Neural cell (in vitro differentiated cells): ENCODE measurements at regions not wholly inside any gene's neighbourhood (a gene's known extent, or its start where the extent isn't known, plus 50 kb on each side); places are given as distances from the start of the nearest gene placed in this dataset.

ENCODE experiments used
- RAD21 ChIP-seq: fragments of 450-650 bp; conservative IDR thresholded peaks from 2 replicates; pipeline ENCODE4 v1.6.1; 2014; ENCODE audit warnings: antibody characterized with exemption, mild to moderate bottlenecking, moderate library complexity
- TF ChIP-seq, protein P1 (sequence below): fragments of 450-650 bp; IDR thresholded peaks from 2 replicates; pipeline ENCODE4 v1.5.1; 2014; ENCODE audit warnings: antibody characterized with exemption, mild to moderate bottlenecking, moderate library complexity; ENCODE audit not compliant: poor library complexity, severe bottlenecking
- TF ChIP-seq, protein P2 (sequence below): IDR thresholded peaks from 2 replicates; pipeline ENCODE4 v1.6.1; 2012; ENCODE audit warnings: borderline replicate concordance

DNA sequence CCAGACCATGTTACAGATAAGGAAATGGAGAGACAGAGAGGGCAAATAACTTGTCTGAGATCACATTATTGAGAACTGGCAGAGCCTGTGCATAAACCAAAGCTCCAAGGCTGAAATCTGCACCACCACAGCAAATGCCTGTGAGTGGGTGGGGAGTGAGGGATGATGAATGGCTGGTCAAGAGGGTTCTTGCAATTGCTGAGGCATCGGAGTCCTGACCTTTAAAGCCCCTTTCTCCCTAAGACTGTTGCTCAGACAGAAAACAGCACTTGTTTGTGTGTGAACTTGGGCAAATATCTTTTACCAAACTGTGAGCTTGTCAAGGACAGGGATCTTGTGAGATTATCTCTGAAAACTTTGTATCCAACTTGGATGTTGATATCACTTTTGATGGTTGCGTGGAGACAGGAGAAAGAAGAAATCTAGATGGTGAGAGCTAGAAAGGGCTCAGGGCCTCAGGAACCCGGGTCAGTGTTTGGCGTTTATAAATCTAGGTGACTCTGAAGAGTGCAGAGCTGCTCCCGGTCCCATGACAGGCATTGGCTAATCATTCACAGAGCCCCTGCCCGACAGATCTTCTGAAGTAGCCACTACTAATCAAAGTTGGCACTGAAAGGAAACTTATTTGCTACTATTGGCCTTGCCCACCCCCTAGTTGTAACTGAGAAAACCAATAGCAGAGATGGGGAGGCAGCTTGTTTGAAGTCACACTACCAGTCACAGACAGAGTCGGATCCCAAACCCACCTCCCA, 122.3 kb downstream of the FOXD2 start:
- TF ChIP-seq RAD21: no peak
- TF ChIP-seq, protein P1, sequence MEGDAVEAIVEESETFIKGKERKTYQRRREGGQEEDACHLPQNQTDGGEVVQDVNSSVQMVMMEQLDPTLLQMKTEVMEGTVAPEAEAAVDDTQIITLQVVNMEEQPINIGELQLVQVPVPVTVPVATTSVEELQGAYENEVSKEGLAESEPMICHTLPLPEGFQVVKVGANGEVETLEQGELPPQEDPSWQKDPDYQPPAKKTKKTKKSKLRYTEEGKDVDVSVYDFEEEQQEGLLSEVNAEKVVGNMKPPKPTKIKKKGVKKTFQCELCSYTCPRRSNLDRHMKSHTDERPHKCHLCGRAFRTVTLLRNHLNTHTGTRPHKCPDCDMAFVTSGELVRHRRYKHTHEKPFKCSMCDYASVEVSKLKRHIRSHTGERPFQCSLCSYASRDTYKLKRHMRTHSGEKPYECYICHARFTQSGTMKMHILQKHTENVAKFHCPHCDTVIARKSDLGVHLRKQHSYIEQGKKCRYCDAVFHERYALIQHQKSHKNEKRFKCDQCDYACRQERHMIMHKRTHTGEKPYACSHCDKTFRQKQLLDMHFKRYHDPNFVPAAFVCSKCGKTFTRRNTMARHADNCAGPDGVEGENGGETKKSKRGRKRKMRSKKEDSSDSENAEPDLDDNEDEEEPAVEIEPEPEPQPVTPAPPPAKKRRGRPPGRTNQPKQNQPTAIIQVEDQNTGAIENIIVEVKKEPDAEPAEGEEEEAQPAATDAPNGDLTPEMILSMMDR: no peak
- TF ChIP-seq, protein P2, sequence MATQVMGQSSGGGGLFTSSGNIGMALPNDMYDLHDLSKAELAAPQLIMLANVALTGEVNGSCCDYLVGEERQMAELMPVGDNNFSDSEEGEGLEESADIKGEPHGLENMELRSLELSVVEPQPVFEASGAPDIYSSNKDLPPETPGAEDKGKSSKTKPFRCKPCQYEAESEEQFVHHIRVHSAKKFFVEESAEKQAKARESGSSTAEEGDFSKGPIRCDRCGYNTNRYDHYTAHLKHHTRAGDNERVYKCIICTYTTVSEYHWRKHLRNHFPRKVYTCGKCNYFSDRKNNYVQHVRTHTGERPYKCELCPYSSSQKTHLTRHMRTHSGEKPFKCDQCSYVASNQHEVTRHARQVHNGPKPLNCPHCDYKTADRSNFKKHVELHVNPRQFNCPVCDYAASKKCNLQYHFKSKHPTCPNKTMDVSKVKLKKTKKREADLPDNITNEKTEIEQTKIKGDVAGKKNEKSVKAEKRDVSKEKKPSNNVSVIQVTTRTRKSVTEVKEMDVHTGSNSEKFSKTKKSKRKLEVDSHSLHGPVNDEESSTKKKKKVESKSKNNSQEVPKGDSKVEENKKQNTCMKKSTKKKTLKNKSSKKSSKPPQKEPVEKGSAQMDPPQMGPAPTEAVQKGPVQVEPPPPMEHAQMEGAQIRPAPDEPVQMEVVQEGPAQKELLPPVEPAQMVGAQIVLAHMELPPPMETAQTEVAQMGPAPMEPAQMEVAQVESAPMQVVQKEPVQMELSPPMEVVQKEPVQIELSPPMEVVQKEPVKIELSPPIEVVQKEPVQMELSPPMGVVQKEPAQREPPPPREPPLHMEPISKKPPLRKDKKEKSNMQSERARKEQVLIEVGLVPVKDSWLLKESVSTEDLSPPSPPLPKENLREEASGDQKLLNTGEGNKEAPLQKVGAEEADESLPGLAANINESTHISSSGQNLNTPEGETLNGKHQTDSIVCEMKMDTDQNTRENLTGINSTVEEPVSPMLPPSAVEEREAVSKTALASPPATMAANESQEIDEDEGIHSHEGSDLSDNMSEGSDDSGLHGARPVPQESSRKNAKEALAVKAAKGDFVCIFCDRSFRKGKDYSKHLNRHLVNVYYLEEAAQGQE: no peak
